Stimulated activated CD4-positive, alpha-beta T cell treated with anti-CD3 and anti-CD28 coated beads, Interleukin-1b, Interleukin-23, amount 100 ng/mL, for 1 hour (primary cell): ENCODE measurements at regions not wholly inside any gene's neighbourhood (a gene's known extent, or its start where the extent isn't known, plus 50 kb on each side); places are given as distances from the start of the nearest gene placed in this dataset.
"Not testable (repeated sequence)": the region's sequence is repeated elsewhere in the genome, so short reads cannot be mapped to it uniquely, and the experiment has no call there.

Experiments
- DNase-seq, 2 donors: peaks; one replicate each; pipeline ENCODE4 v3.0.0-alpha.2; 2020; ENCODE audit warnings: low read depth in 2 of 2

GRCh38 chr16:88227722-88228482 lies 154.9 kb upstream of the ZNF469 start:
- DNase-seq, result not testable (repeated sequence)

DNA sequence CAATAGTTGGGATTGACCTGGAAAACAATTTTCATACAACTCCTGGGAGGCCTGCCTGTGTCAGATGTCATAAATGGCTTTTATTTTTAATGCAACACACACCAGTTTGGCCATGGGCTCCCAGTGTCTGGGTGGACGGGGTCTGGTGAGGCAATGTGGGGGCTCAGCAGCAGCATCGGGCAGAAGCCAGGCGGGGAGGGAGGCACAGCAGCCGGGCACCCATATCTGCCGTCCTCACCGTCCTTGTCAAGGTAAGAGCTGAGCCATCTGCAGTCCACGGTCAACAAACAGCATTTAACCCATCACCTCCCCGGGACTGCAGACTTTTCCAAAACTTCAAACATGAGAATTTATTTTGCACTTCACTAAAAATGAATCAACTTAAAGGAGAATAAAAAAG lies 154.0 kb upstream of the ZNF469 start:
- not testable (repeated sequence) for DNase-seq

- DNase-seq, result not testable (repeated sequence)
These were observed 153.0 kb upstream of the ZNF469 start for GRCh38 chr16:88229710-88230109.

DNA sequence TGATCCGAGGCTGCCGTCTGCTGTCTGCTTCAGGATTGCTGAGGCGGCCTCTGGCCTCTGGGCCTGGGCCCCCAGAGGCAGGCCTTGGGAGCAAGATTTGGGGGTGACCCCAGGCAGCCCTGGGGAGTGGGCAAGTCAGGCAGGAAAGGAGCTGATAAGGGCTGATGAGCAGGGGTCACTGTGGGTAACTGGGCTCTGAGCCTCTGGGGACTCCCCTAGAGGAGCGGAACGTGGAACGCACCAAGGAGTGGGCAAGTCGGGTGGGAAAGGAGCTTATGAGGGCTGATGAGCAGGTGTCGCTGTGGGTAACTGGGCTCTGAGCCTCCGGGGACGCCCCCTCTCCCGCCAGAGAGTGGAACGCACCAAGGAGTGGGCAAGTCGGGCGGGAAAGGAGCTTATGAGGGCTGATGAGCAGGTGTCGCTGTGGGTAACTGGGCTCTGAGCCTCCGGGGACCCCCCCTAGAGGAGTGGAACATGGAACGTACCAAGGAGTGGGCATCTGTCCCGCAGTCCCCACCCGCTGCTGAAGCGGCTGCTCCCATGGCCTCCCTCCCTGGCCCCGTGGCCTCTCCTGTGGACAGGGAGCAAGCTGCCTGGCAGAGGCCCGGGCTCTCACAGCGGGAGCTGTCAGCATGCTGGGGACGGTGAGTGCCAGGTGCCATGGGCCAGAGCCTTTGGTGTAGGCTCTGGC lies 152.3 kb upstream of the ZNF469 start:
- DNase-seq, result not testable (repeated sequence)

- DNase-seq, result not testable (repeated sequence)
These were observed 151.7 kb upstream of the ZNF469 start for GRCh38 chr16:88230967-88231615.

DNA sequence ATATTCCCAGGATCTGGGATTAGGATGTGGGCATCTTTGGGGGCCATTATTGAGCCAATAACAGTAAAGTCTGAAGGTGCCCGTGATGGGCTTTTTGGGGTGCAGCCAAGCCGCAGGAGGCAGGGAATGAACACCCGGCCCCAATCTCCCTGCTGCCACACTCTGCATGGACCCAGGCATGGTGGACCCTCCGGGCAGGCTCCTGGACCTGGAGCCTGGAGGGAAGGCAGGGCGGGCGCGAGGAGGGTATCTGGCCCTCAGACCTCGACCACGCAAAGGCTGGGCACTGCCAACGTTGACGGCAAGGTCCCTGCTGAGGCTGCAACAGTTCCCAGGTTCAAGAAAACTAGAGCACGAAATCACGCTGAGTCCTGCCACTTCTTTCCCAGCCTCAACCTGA lies 150.9 kb upstream of the ZNF469 start:
- not testable (repeated sequence) for DNase-seq

GRCh38 chr16:88232401-88233258 lies 150.1 kb upstream of the ZNF469 start:
- not testable (repeated sequence) for DNase-seq

GRCh38 chr16:88233621-88234420 lies 148.9 kb upstream of the ZNF469 start:
- DNase-seq, result not testable (repeated sequence)

DNA sequence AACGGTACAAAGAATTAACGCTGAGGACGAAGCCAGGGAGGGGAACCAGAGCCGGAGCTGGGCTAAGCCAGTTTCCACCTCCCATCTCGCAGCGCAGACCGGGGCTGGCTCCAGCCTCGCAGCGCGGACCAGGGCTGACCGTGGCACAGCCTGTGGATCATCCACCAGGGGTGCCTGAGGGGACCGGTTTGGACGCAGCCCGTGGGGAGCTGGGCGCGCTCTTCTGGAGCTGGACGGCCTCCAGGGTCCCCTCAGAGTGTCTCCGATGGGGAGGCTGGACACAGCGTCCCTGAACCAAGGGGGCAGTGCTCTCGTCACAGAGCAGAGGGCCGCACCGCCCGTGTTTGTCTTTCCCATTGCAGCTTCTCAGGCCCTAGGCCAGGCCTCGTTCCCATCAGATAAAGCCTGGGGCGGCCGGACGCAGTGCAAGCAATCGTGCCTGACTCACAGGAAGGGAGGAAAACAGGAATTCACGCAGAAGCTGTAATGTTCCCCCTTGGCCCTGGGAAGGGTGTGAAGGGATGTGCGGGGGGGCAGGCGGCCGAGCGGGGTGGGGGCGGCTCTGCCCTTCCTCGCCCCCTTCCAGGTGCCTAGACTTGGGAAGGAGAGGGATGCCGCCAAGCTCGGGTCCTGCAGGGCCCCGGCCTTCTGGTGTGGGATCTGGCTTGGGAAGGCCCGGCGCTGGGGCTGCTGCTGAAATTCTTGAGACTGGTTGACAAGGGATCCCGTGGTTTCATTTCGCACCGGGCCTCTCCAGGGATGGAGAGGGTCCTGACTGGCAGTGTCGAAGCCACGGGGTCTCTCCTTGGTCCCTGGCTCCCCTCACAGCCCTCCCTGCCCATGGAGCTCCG lies 148.1 kb upstream of the ZNF469 start:
- DNase-seq, result not testable (repeated sequence)

- not testable (repeated sequence) for DNase-seq
These were observed 147.1 kb upstream of the ZNF469 start for GRCh38 chr16:88235691-88236090.

DNA sequence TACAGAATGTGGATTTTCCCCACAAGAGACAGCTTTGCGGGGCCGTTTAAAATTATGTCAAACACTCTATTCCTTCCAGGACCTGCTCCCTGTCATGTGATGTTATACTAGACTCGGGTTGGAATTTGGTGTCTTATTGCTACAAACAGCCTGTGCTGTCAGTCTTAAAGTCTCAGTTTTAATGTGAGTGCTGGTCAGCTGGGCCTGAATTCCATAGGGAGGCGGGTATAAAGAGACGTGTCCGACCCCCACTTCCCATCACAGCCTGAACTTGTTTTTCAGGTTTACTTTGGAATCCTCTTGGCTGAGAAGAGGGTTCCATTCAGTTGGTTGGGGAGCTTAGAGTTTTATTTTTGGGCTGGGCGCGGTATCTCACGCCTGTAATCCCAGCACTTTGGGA lies 146.5 kb upstream of the ZNF469 start:
- DNase-seq, result not testable (repeated sequence)

GRCh38 chr16:88237314-88237713 lies 145.4 kb upstream of the ZNF469 start:
- not testable (repeated sequence) for DNase-seq

- not testable (repeated sequence) for DNase-seq
These were observed 144.9 kb upstream of the ZNF469 start for GRCh38 chr16:88237761-88238415.

- DNase-seq, result peak in 1 of 2 donors; percentile 6
These were observed 144.0 kb upstream of the ZNF469 start for GRCh38 chr16:88238732-88239274.

DNA sequence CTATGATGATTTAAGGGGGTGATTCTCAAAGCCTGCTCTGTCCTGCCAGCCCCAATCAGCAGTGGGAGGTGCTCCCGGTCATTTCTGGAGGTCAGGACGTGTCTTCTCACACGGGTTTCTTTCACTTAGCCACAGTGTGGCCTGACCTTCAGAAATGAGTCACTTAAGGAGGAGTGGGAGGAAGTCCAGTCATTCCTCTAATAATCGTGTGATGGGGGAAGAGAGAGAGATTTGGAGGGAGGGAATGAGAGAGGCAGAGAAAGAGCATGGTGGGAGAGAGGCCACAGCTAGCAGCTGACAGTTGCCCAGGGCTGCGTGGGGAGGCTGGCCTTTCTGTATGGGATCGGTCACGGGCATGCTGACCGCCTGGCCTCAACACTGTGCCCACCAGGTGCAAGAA lies 142.6 kb upstream of the ZNF469 start:
- DNase-seq, result not testable (repeated sequence)

DNA sequence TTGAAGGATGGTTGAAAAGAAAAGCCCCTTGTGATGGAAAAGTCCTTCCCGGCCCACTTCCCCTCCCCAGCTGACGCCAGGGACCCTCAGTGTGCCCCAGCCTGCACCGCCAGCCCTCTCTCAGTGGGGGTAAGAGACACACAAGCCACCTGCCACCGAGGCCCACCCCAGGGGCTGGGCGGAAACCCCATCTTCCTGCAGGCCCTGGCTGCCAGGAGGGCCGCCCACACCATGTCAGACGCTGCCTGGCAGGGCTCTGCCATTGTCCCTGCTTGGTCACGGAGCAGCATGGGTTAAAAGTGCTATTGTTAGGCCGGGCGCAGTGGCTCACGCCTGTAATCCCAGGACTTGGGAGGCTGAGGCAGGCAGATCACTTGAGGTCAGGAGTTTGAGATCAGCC lies 142.0 kb upstream of the ZNF469 start:
- DNase-seq, result not testable (repeated sequence)

DNA sequence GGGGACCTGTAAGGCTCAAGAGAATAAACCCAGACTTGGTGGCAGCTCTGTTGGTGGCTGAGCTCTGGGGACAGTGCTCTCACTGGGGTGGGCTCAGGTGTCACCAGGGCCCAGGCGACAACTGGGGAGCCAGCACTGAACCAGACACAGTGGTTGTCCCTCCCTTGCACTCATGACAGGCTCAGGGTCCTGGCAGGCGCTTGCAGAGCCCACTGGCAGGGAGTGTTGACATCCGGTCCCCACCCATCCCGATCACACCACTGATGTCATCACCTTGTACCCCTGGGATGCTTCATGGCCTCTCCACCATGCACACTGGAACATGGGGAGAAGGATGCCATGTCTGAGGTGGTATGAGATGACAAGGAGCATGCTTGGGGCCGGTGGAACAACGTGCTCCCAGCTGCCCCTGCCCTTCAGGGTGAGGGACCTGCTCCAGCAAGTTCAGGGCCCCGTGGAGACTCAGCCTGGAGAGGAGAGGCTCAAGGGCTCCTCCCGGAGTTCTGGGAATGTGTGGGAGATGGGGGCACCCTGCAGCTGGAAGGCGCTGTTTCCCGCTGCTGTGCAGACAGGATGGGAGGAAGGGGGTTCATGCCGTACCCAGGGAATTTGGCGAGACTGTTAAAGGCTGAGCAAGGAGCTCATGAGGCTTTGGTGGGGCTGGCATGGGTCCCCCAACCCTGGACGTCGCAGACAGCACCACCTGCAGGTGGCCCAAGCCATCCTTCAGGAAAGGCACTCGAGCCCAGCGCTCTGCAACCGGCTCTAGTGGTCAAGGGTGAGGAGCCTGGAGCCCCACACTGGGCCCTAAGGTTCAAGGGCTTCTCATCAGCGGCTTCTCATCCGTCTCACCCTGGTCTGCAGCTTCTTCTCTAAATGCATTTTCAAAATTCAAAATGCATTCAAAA lies 141.1 kb upstream of the ZNF469 start:
- not testable (repeated sequence) for DNase-seq
